GM13977 (cell line): ENCODE measurements at regions not wholly inside any gene's neighbourhood (a gene's known extent, or its start where the extent isn't known, plus 50 kb on each side); places are given as distances from the start of the nearest gene placed in this dataset.

ENCODE experiments used
- DNase-seq: peaks from one replicate; pipeline ENCODE4 v3.0.0; 2012; ENCODE audit warnings: low spot score
- in situ Hi-C: fragments of 300-500 bp; cut with MboI; formaldehyde crosslinking; loops from one replicate; pipeline ENCODE4 v1.12.0; 2022; ENCODE audit warnings: low sequenced_read_pairs, low pct_unique_long_range_greater_than_20kb, mixed read lengths, inconsistent platforms; ENCODE audit not compliant: unreplicated experiment
- TF ChIP-seq, protein P1 (sequence below): IDR thresholded peaks from 2 replicates; pipeline ENCODE4 v1.5.1; 2012; ENCODE audit warnings: mild to moderate bottlenecking, control low read depth; ENCODE audit not compliant: insufficient read depth; ENCODE audit errors: extremely low read depth, missing control alignments

- TF ChIP-seq, protein P1, sequence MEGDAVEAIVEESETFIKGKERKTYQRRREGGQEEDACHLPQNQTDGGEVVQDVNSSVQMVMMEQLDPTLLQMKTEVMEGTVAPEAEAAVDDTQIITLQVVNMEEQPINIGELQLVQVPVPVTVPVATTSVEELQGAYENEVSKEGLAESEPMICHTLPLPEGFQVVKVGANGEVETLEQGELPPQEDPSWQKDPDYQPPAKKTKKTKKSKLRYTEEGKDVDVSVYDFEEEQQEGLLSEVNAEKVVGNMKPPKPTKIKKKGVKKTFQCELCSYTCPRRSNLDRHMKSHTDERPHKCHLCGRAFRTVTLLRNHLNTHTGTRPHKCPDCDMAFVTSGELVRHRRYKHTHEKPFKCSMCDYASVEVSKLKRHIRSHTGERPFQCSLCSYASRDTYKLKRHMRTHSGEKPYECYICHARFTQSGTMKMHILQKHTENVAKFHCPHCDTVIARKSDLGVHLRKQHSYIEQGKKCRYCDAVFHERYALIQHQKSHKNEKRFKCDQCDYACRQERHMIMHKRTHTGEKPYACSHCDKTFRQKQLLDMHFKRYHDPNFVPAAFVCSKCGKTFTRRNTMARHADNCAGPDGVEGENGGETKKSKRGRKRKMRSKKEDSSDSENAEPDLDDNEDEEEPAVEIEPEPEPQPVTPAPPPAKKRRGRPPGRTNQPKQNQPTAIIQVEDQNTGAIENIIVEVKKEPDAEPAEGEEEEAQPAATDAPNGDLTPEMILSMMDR = no peak
- in situ Hi-C loops = no loop called here
Measured at GRCh38 chrX:106356580-106356979, 188.5 kb downstream of the PWWP3B start.

DNA sequence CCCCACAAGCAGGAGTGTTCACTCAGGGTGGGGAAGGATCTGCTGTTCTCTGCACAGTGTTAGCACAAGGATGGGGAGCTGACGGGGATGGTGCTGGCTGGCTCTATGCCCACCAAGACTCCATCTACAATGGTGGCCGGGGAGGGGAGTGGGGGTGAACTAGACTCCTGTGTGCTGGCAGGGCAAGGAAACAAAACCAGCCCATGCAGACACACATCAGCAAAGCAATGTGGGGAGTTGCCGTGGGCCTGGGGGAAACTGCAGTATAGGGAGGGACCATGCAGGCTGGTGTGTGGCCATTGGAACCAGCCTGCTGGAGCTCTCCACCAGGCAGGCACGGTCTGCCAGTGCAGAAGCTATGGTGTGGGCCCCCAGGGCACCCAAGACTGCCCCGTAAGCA lies 195.1 kb downstream of the PWWP3B start:
- no peak for DNase-seq
- in situ Hi-C loops = no loop called here
- TF ChIP-seq, protein P1 = no peak

More at GRCh38 chrX:106356580-106356979, 188.5 kb downstream of the PWWP3B start:
- DNase-seq = no peak

GRCh38 chrX:106378616-106379015 lies 210.5 kb downstream of the PWWP3B start:
- DNase-seq = no peak
- in situ Hi-C loops = no loop called here
- TF ChIP-seq, protein P1 = no peak

GRCh38 chrX:106391284-106391911 lies 220.4 kb upstream of the RADX start:
- TF ChIP-seq, protein P1 = no peak
- DNase-seq = no peak
- in situ Hi-C loops = no loop called here

- no peak for DNase-seq
- TF ChIP-seq, protein P1 = no peak
- in situ Hi-C loops = no loop called here
Measured at GRCh38 chrX:106392346-106392745, 219.4 kb upstream of the RADX start.

DNA sequence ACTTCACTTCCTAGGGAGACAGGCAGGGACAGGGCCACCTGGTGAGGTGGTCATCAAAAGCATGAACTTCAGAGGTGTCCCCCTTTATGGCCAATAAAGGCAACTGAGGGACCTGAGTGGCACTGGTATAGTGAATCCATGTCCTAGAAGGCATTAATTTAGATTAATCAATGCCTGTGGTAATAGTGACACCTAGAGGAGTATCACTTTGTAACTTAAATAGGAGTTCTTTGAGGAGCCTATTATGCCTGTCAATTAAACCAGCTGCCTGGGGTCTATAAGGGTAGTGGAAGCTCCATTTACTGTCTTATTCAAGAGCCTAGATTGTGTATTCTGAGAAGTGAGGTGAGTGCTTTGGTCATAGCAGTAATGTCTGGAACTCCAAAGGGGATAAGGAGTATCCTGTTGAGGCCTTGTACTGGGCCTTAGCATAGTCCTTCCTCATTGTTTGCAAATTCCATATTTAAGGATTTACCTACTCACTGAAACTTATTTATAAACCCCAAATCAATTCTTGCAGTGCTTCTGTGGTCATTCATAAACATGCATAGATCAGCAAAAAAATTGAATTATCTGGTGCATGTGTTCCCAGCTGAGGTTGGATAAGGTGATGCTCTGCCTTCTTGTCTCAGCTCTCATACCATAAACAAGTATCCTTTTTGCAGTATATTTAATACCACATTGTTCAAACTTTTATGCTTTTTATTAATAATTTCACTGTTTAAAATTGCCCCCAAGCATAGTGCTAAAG lies 213.8 kb upstream of the RADX start:
- TF ChIP-seq, protein P1 = peak; percentile 14
- DNase-seq = no peak
- in situ Hi-C loops = no loop called here
